PFSK-1 (cell line): ENCODE measurements at regions not wholly inside any gene's neighbourhood (a gene's known extent, or its start where the extent isn't known, plus 50 kb on each side); places are given as distances from the start of the nearest gene placed in this dataset.

Experiments used
- POLR2AphosphoS5 ChIP-seq: IDR thresholded peaks from 2 replicates; pipeline ENCODE4 v1.6.1; 2012; ENCODE audit warnings: low read depth, mild to moderate bottlenecking, control low read depth, low read length, moderate library complexity
- SIN3A ChIP-seq: IDR thresholded peaks from 2 replicates; pipeline ENCODE4 v1.6.1; 2012; ENCODE audit warnings: mild to moderate bottlenecking, low read length, moderate library complexity, borderline replicate concordance; ENCODE audit not compliant: insufficient read depth

- no peak for TF ChIP-seq SIN3A
- no peak for TF ChIP-seq POLR2AphosphoS5
Observed at GRCh38 chr2:20563251-20563650, 87.6 kb downstream of the HS1BP3 start.
